ENCODE measurements at regions not wholly inside any gene's neighbourhood (a gene's known extent, or its start where the extent isn't known, plus 50 kb on each side); places are given as distances from the start of the nearest gene placed in this dataset.

DNA sequence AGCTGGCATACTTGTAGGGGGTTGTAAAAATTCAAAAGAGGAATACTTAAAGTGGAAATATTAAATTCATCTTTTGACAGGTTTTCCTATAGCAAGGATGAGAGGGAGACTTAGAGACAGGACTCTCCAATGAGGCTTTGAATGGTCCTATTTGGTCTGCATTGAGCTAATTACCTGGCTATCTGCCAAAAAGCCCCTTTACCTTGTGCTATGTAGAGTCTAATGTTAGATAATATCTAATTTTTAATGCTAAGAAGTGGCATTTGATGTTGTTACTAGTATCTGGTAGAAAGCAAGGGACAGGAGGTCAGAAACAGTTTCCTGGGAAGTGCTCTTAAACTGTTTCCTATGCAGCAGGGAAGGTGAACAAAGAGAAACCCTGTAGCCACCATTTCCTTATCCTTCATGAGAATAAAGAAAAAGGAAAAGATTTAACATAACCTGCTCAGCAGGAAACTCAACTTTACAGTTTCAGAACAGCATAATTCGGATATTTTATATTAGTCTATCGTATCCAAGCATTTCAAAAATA is 550.0 kb downstream of the SOX5 start:
- TF ChIP-seq POLR2AphosphoS5 (IDR thresholded peaks at IDR 0.05) (no peak), CTCF (IDR thresholded peaks at IDR 0.05) (no peak), POLR2A (IDR thresholded peaks at IDR 0.05) (no peak)

Data from breast epithelium (tissue), 3 donors.